Neutrophil (primary cell): ENCODE measurements at regions not wholly inside any gene's neighbourhood (a gene's known extent, or its start where the extent isn't known, plus 50 kb on each side); places are given as distances from the start of the nearest gene placed in this dataset.

Experiments
- H3K27ac ChIP-seq: fragments of 200-600 bp; sonication (generic); 2 replicates; pipeline ENCODE4 v1.5.1; 2016; ENCODE audit warnings: mild to moderate bottlenecking, moderate library complexity
- H3K27me3 ChIP-seq: fragments of 200-600 bp; sonication (generic); 2 replicates; pipeline ENCODE4 v1.6.0; 2016; ENCODE audit warnings: mild to moderate bottlenecking
- H3K36me3 ChIP-seq: fragments of 200-600 bp; sonication (generic); 2 replicates; pipeline ENCODE4 v1.5.1; 2017
- H3K4me1 ChIP-seq, 2 experiments: fragments of 200-600 bp in 1 of 2; sonication (generic) in 1 of 2; 1 replicate in 1 of 2; 2 replicates in 1 of 2; pipeline versions ENCODE4 v1.5.1 to v1.6.1; 2013 to 2016; ENCODE audit warnings: low read depth in 1 of 2, low read length in 1 of 2, mild to moderate bottlenecking in 1 of 2, moderate library complexity in 1 of 2; ENCODE audit not compliant: control insufficient read depth in 1 of 2, insufficient read depth in 1 of 2
- H3K4me3 ChIP-seq, 2 experiments: fragments of 200-600 bp in 1 of 2; sonication (generic) in 1 of 2; 1 replicate in 1 of 2; 2 replicates in 1 of 2; pipeline ENCODE4 v1.5.1; 2013 to 2016; ENCODE audit warnings: low read depth in 1 of 2, low read length in 1 of 2, mild to moderate bottlenecking in 1 of 2, moderate library complexity in 1 of 2
- H3K9me3 ChIP-seq: fragments of 200-600 bp; sonication (generic); 2 replicates; pipeline ENCODE4 v1.5.1; 2016
- TF ChIP-seq, protein P1 (sequence below): fragments of 200-600 bp; sonication (generic); IDR thresholded peaks from 2 replicates; pipeline ENCODE4 v1.5.1; 2016; ENCODE audit warnings: antibody characterized with exemption

- Histone ChIP-seq H3K36me3 (no peaks in the 10 kb centered on the region), H3K27ac (no peak overlapping the region), H3K27me3 (no peaks in the 10 kb centered on the region), H3K4me3 (no peak overlapping the region), H3K9me3 (no peaks in the 10 kb centered on the region), H3K4me1 (no peaks in the 10 kb centered on the region)
- TF ChIP-seq, protein P1, sequence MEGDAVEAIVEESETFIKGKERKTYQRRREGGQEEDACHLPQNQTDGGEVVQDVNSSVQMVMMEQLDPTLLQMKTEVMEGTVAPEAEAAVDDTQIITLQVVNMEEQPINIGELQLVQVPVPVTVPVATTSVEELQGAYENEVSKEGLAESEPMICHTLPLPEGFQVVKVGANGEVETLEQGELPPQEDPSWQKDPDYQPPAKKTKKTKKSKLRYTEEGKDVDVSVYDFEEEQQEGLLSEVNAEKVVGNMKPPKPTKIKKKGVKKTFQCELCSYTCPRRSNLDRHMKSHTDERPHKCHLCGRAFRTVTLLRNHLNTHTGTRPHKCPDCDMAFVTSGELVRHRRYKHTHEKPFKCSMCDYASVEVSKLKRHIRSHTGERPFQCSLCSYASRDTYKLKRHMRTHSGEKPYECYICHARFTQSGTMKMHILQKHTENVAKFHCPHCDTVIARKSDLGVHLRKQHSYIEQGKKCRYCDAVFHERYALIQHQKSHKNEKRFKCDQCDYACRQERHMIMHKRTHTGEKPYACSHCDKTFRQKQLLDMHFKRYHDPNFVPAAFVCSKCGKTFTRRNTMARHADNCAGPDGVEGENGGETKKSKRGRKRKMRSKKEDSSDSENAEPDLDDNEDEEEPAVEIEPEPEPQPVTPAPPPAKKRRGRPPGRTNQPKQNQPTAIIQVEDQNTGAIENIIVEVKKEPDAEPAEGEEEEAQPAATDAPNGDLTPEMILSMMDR = no peak
These were observed 153.1 kb upstream of the ARL4C start for GRCh38 chr2:234649951-234650350.

DNA sequence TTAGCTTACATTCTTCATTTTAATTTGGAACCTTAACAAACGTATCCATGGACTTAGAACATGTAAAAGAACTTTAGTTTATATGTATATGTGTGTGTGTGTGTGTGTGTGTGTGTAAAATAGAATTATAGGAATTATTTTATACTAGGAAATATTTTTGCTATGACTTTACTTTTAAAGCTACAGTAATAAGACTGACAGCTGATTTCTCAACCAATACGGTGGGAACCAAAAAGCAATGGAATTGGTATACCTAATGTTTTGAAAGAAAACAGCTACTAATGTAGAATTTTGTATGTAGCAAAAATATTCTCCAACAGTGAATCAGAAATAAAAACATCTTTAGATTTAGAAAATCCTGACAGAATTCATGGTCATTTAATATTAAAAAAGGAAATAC lies 146.5 kb upstream of the ARL4C start:
- TF ChIP-seq, protein P1 = no peak
- H3K9me3 ChIP-seq = peaks cover 5% of the 10 kb centered on the region
- no peaks in the 10 kb centered on the region for H3K36me3 ChIP-seq
- H3K4me3 ChIP-seq = no peak overlapping the region
- H3K27ac ChIP-seq = no peak overlapping the region
- no peaks in the 10 kb centered on the region for H3K4me1 ChIP-seq
- H3K27me3 ChIP-seq = no peaks in the 10 kb centered on the region

GRCh38 chr2:234641086-234641485 lies 144.2 kb upstream of the ARL4C start:
- TF ChIP-seq, protein P1 = no peak
- Histone ChIP-seq H3K36me3 (no peaks in the 10 kb centered on the region), H3K27ac (no peak overlapping the region), H3K4me3 (no peak overlapping the region), H3K4me1 (no peaks in the 10 kb centered on the region), H3K9me3 (peaks cover 5% of the 10 kb centered on the region), H3K27me3 (no peaks in the 10 kb centered on the region)

DNA sequence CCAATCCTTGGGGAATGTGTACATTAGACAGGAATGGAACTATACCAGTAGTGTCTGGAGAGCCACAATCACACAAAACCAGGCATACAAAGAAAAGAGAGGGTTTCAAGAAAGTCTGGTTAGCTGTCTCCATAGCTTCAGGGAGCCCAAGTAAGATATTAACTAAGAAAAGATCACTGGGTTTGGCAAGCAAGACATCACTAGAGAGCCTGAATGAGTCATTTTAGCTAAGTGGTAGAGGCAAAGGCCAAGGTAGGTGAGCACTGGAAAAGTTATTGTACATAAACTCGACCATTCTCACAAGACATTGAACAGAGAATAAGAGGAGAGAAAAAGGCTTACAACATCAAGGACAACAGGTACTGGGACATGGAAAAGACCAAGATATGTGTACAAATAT lies 143.8 kb upstream of the ARL4C start:
- TF ChIP-seq, protein P1 = no peak
- H3K9me3 ChIP-seq = peaks cover 5% of the 10 kb centered on the region
- no peak overlapping the region for H3K27ac ChIP-seq
- no peaks in the 10 kb centered on the region for H3K36me3 ChIP-seq
- H3K4me3 ChIP-seq = no peak overlapping the region
- H3K27me3 ChIP-seq = no peaks in the 10 kb centered on the region
- H3K4me1 ChIP-seq = no peaks in the 10 kb centered on the region

DNA sequence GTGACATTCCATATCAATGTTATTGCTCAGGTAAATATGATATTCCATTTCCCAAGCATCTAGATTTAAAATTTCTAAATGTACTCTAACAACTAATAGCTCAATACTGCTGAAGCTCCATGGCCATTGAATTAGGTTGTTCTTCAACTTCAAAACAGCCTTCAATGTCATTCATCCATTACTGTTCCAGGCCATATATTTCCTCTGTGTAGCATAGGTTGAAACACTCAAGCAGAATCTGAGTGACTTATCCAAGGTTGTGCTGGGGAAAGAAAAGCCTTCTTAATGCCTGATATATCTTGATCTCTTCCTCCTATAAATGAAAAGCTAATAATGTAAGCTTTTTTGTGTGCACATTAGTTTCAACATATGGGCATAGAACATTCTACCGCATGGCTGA lies 142.1 kb upstream of the ARL4C start:
- no peaks in the 10 kb centered on the region for H3K27me3 ChIP-seq
- no peaks in the 10 kb centered on the region for H3K4me1 ChIP-seq
- TF ChIP-seq, protein P1 = no peak
- no peak overlapping the region for H3K27ac ChIP-seq
- H3K36me3 ChIP-seq = no peaks in the 10 kb centered on the region
- H3K9me3 ChIP-seq = peaks cover 5% of the 10 kb centered on the region
- H3K4me3 ChIP-seq = no peak overlapping the region

GRCh38 chr2:234635284-234635683 lies 138.4 kb upstream of the ARL4C start:
- Histone ChIP-seq H3K9me3 (no peaks in the 10 kb centered on the region), H3K27ac (no peak overlapping the region), H3K4me1 (no peaks in the 10 kb centered on the region), H3K36me3 (no peaks in the 10 kb centered on the region), H3K4me3 (no peak overlapping the region), H3K27me3 (no peaks in the 10 kb centered on the region)
- TF ChIP-seq, protein P1 = no peak
